Esophagus squamous epithelium (tissue), 4 donors: ENCODE measurements at regions not wholly inside any gene's neighbourhood (a gene's known extent, or its start where the extent isn't known, plus 50 kb on each side); places are given as distances from the start of the nearest gene placed in this dataset.

Source experiments
- CTCF ChIP-seq, 6 experiments: fragments of 450-650 bp in 4 of 6; fragments of 200-600 bp in 2 of 6; sonication (generic) in 2 of 6; IDR thresholded peaks; one replicate each; pipeline ENCODE4 v1.5.1; 2016 to 2019; ENCODE audit warnings: antibody characterized with exemption in 6 of 6, mild to moderate bottlenecking in 4 of 6, moderate library complexity in 4 of 6
- POLR2A ChIP-seq, 4 donors: fragments of 450-650 bp; IDR thresholded peaks; one replicate each; pipeline ENCODE4 v1.6.1; 2017; ENCODE audit warnings: antibody characterized with exemption in 4 of 4, mild to moderate bottlenecking in 4 of 4, moderate library complexity in 3 of 4

DNA sequence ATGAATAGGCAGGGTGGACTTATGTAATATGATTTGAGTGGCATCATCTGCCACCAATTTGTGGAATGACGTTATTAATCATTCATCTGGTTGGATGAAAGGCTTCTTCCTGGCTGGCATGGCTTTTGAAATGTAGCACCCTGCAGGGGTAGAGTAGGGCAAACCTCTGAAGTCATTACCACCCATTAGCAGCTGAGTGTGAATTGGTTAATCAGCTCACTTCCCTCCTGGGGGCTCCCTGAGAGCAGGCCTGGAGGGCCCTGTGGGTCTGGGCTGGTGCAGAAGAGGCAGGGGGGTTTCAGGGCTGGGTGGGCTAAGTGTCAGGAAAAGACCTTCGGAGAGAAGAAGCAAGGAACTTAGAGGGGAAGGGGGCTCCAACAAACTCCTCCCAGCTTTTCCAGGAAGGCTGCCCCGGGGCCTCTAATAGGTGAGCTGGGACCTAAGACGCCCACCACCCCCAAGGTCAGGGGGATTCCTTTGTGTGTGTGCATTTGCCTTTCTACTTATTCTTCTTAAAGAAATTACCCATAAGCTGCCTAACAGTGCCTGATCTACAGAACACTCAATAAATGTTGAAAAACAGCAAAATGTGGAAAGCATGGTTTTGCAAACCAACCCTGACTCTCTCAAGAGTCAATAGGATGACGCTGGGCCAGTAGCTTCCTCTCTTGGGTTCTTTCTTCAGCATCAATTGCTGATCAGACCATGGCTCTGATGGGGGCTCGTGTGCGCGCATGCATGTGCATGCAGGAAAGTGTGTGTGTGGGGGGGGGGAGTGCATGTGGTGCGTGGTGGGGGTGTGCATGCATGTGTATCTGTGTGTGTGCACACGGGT lies 49.7 kb upstream of the ZNF516 start:
- no peak for TF ChIP-seq CTCF (IDR thresholded peaks at IDR 0.05)
- TF ChIP-seq POLR2A (IDR thresholded peaks at IDR 0.05), result no peak
